CD14-positive monocyte (primary cell): ENCODE measurements at regions not wholly inside any gene's neighbourhood (a gene's known extent, or its start where the extent isn't known, plus 50 kb on each side); places are given as distances from the start of the nearest gene placed in this dataset.

ENCODE experiments used
- DNase-seq, 3 donors: peaks; one replicate each; pipeline ENCODE4 v3.0.0-alpha.2; 2011 to 2022
- H2AFZ ChIP-seq: 2 replicates; pipeline ENCODE4 v1.6.0; 2012; ENCODE audit warnings: mild to moderate bottlenecking, low read depth, low read length, inconsistent platforms; ENCODE audit not compliant: insufficient read depth, poor library complexity, severe bottlenecking
- H3K27ac ChIP-seq, 2 donors: 1 replicate in 1 of 2; 2 replicates in 1 of 2; pipeline ENCODE4 v1.5.1; 2012 to 2013; ENCODE audit warnings: low read length in 2 of 2, control low read depth in 1 of 2, inconsistent platforms in 1 of 2, low read depth in 1 of 2, mild to moderate bottlenecking in 1 of 2
- H3K27me3 ChIP-seq, 2 donors: one replicate each; pipeline versions ENCODE4 v1.6.0 to v1.6.1; 2011 to 2013; ENCODE audit warnings: low read length in 2 of 2; ENCODE audit not compliant: control insufficient read depth in 2 of 2, insufficient read depth in 2 of 2
- H3K36me3 ChIP-seq, 2 donors: replicated peaks in 1 of 2; 1 replicate in 1 of 2; 2 replicates in 1 of 2; pipeline versions ENCODE4 v1.5.1 to v1.6.1; 2012 to 2013; ENCODE audit warnings: low read length in 2 of 2, control low read depth in 1 of 2, inconsistent platforms in 1 of 2, mild to moderate bottlenecking in 1 of 2; ENCODE audit not compliant: insufficient read depth in 2 of 2, control insufficient read depth in 1 of 2
- H3K4me1 ChIP-seq, 2 donors: 1 replicate in 1 of 2; 2 replicates in 1 of 2; pipeline versions ENCODE4 v1.5.1 to v1.6.1; 2012 to 2013; ENCODE audit warnings: low read length in 2 of 2, control low read depth in 1 of 2, inconsistent platforms in 1 of 2, mild to moderate bottlenecking in 1 of 2, moderate library complexity in 1 of 2; ENCODE audit not compliant: insufficient read depth in 2 of 2, control insufficient read depth in 1 of 2
- H3K4me2 ChIP-seq: replicated peaks from 2 replicates; pipeline ENCODE3; 2012; ENCODE audit warnings: low read length, moderate library complexity, mild to moderate bottlenecking; ENCODE audit not compliant: poor library complexity, severe bottlenecking; ENCODE audit errors: extremely low read depth
- H3K4me3 ChIP-seq, 3 experiments: fragments of 200-600 bp in 1 of 3; sonication (generic) in 1 of 3; replicated peaks in 1 of 3; 1 replicate in 2 of 3; 2 replicates in 1 of 3; pipeline ENCODE4 v1.5.1; 2011 to 2013; ENCODE audit warnings: low read length in 3 of 3, mild to moderate bottlenecking in 3 of 3, control low read depth in 2 of 3, low read depth in 2 of 3, inconsistent platforms in 1 of 3, moderate library complexity in 1 of 3
- H3K79me2 ChIP-seq: 2 replicates; pipeline ENCODE4 v1.6.0; 2012; ENCODE audit warnings: mild to moderate bottlenecking, control low read depth, inconsistent platforms, low read length, moderate library complexity; ENCODE audit not compliant: insufficient read depth
- H3K9ac ChIP-seq: 2 replicates; pipeline ENCODE4 v1.6.0; 2017; ENCODE audit warnings: low read length, mild to moderate bottlenecking; ENCODE audit not compliant: insufficient read depth, poor library complexity, severe bottlenecking
- H3K9me3 ChIP-seq, 2 donors: replicated peaks in 1 of 2; 1 replicate in 1 of 2; 2 replicates in 1 of 2; pipeline versions ENCODE4 v1.5.1 to v1.6.1; 2012 to 2013; ENCODE audit warnings: low read length in 2 of 2, control low read depth in 1 of 2; ENCODE audit not compliant: control insufficient read depth in 1 of 2, insufficient read depth in 1 of 2
- H4K20me1 ChIP-seq: 2 replicates; pipeline ENCODE4 v1.6.0; 2012; ENCODE audit warnings: mild to moderate bottlenecking, low read length, control low read depth, moderate library complexity; ENCODE audit not compliant: insufficient read depth
- H3K27ac Mint-ChIP-seq, 7 donors: one replicate each; pipeline ENCODE4 v1.8.0; 2020; ENCODE audit warnings: mild to moderate bottlenecking in 7 of 7, mixed read lengths in 7 of 7, moderate library complexity in 6 of 7, inconsistent platforms in 2 of 7
- H3K27me3 Mint-ChIP-seq, 3 donors: one replicate each; pipeline ENCODE4 v1.8.0; 2021 to 2022; ENCODE audit warnings: low read depth in 3 of 3, mild to moderate bottlenecking in 3 of 3, mixed read lengths in 3 of 3, moderate library complexity in 3 of 3, inconsistent platforms in 1 of 3
- H3K36me3 Mint-ChIP-seq, 2 donors: one replicate each; pipeline ENCODE4 v1.8.0; 2020; ENCODE audit warnings: mixed read lengths in 2 of 2, inconsistent platforms in 1 of 2, mild to moderate bottlenecking in 1 of 2
- H3K4me1 Mint-ChIP-seq: one replicate; pipeline ENCODE4 v1.8.0; 2020; ENCODE audit warnings: mild to moderate bottlenecking, mixed read lengths
- H3K4me3 Mint-ChIP-seq, 2 donors: one replicate each; pipeline ENCODE4 v1.8.0; 2020; ENCODE audit warnings: mild to moderate bottlenecking in 2 of 2, mixed read lengths in 2 of 2, moderate library complexity in 1 of 2
- H3K9me3 Mint-ChIP-seq, 7 donors: one replicate each; pipeline ENCODE4 v1.8.0; 2020 to 2022; ENCODE audit warnings: mixed read lengths in 7 of 7, mild to moderate bottlenecking in 6 of 7, moderate library complexity in 6 of 7, inconsistent platforms in 2 of 7
- WGBS: methylation state at CpG from one replicate; pipeline ENCODE4 v1.1.5; 2013; ENCODE audit warnings: missing lambda C conversion rate; ENCODE audit not compliant: insufficient coverage; 5-methylcytosine and 5-hydroxymethylcytosine counted together
- intact Hi-C, 2 donors: fragments of 100-400 bp; cut with micrococcal nuclease; formaldehyde crosslinking; loops; one replicate each; pipeline versions ENCODE4 v1.15.0 to v1.15.1; 2023
- TF ChIP-seq, protein P1 (sequence below): fragments of 200-600 bp; IDR thresholded peaks from one replicate; pipeline ENCODE4 v1.8.0; 2022; ENCODE audit warnings: antibody characterized with exemption, mild to moderate bottlenecking

DNA sequence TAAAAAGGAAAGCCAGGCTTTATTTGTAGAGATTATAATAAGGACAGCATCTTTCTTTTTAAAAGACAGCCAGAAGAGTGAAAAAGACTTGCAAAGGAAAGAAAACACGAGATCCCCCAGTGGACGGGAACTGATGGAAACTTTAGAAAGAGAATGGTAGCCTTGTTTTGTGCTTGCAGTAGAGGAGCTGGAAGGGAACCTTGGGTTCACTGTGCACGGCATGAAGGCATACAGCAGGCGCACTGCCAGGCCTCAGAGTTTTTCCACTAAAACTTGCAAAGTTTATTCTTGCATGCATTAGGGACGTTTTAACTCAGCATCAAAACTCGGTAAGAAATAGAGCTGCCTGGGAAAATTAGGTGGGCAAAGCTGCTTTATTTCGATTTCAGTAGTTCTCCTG lies 248.6 kb downstream of the IRX1 start:
- no peaks in the 10 kb centered on the region for H3K4me1 ChIP-seq
- H3K79me2 ChIP-seq = no peaks in the 10 kb centered on the region
- H3K27me3 ChIP-seq = no peaks in the 10 kb centered on the region
- peaks cover 4 to 10% of the 10 kb centered on the region in 2 donors for H3K9me3 ChIP-seq
- Mint-ChIP-seq H3K4me1 (no peaks in the 10 kb centered on the region), H3K4me3 (no peak overlapping the region), H3K36me3 (no peaks in the 10 kb centered on the region), H3K27ac (no peak overlapping the region), H3K9me3 (peaks cover 4 to 28% (median 13%) of the 10 kb centered on the region in 7 donors), H3K27me3 (peaks cover 0 to 3% (median 1%) of the 10 kb centered on the region in 3 donors)
- TF ChIP-seq, protein P1, sequence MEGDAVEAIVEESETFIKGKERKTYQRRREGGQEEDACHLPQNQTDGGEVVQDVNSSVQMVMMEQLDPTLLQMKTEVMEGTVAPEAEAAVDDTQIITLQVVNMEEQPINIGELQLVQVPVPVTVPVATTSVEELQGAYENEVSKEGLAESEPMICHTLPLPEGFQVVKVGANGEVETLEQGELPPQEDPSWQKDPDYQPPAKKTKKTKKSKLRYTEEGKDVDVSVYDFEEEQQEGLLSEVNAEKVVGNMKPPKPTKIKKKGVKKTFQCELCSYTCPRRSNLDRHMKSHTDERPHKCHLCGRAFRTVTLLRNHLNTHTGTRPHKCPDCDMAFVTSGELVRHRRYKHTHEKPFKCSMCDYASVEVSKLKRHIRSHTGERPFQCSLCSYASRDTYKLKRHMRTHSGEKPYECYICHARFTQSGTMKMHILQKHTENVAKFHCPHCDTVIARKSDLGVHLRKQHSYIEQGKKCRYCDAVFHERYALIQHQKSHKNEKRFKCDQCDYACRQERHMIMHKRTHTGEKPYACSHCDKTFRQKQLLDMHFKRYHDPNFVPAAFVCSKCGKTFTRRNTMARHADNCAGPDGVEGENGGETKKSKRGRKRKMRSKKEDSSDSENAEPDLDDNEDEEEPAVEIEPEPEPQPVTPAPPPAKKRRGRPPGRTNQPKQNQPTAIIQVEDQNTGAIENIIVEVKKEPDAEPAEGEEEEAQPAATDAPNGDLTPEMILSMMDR = no peak
- H4K20me1 ChIP-seq = no peaks in the 10 kb centered on the region
- H2AFZ ChIP-seq = no peak overlapping the region
- H3K27ac ChIP-seq = no peak overlapping the region
- intact Hi-C loops = no loop called here
- no peak overlapping the region for H3K9ac ChIP-seq
- DNase-seq = no peak
- WGBS = 94% methylated on average over 6 of the region's 7 CpGs
- no peak overlapping the region for H3K4me2 ChIP-seq
- no peak overlapping the region for H3K4me3 ChIP-seq
- H3K36me3 ChIP-seq = no peaks in the 10 kb centered on the region

DNA sequence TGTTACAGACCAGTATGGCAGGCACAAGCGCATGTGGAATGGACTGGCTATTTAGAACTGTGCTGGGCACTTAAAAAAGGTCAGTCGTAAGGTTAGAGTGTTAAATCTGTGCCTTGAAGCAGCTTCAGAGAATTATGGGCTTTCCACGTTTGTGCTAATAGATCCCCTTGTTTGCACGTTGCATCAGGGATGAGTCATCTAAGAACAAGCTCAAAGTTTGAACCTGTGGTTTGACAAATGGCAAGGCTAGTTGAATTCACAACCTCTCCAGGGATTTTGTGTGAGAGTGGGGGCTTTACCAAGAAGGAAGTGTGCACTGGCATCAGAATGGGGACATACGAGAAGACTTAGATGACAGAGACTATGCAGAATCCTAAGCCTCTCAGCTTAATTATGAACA lies 249.6 kb downstream of the IRX1 start:
- Mint-ChIP-seq H3K4me1 (no peaks in the 10 kb centered on the region), H3K4me3 (no peak overlapping the region), H3K9me3 (peaks cover 4 to 28% (median 13%) of the 10 kb centered on the region in 7 donors), H3K27ac (no peak overlapping the region), H3K36me3 (no peaks in the 10 kb centered on the region), H3K27me3 (peaks cover 0 to 3% (median 1%) of the 10 kb centered on the region in 3 donors)
- Histone ChIP-seq H3K4me1 (no peaks in the 10 kb centered on the region), H3K36me3 (no peaks in the 10 kb centered on the region), H3K27ac (no peak overlapping the region), H4K20me1 (no peaks in the 10 kb centered on the region), H3K9me3 (peaks cover 4 to 10% of the 10 kb centered on the region in 2 donors), H3K79me2 (no peaks in the 10 kb centered on the region), H3K9ac (no peak overlapping the region), H3K4me2 (no peak overlapping the region), H3K4me3 (no peak overlapping the region), H2AFZ (no peak overlapping the region), H3K27me3 (no peaks in the 10 kb centered on the region)
- intact Hi-C loops = no loop called here
- 73% methylated on average over 4 of the region's 5 CpGs for WGBS
- TF ChIP-seq, protein P1 = no peak
- peak in 1 of 3 donors; percentile 23 for DNase-seq
